HL-60/S4 treated with retinoic acid at 250 ng/mL for 4 days and 3 days (cell line): ENCODE measurements at regions not wholly inside any gene's neighbourhood (a gene's known extent, or its start where the extent isn't known, plus 50 kb on each side); places are given as distances from the start of the nearest gene placed in this dataset.

Experiments used
- in situ Hi-C: fragments of 300-500 bp; cut with MboI; formaldehyde crosslinking; loops from 2 replicates; pipeline ENCODE4 v1.7.0; 2022; ENCODE audit warnings: low sequenced_read_pairs

DNA sequence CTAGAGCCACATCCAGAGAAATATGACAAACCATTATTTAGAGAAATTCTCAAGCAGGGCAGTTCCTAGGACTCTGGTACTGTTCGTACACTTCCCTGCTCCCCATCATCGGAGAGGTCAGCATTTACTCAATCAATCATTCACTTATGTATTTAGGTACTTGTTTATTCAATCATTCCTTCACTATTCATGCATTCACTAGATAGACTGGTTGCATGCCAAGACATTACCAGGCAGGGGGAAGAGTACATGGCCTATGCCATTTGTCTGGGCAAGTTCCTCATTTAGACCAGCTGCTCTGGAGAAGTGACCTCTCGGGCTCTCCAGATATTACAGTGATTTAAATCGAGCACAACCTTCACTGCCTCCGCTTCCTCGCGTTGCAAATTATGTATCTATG is 603.4 kb downstream of the KCNJ2 start:
- in situ Hi-C loops, result no loop called here

DNA sequence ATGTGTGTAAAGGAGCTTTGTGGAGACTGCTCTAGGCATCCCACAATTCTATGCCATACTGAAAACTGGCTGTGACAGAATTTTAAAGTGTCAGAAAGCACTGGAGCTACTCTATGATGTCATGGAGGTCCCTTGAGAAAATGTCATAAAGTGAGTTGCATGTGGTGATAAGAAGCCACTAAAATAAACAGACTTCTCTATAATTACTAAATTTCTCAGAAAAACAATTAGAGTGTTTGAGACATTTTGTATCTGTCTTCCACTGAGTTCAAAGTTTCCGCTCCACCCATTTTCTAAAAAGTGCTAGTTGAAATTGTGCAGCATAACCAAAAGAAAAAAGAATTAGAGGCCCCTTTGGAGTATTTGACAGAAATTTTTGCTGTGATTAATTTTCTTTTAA is 603.9 kb downstream of the KCNJ2 start:
- in situ Hi-C loops, result no loop called here

DNA sequence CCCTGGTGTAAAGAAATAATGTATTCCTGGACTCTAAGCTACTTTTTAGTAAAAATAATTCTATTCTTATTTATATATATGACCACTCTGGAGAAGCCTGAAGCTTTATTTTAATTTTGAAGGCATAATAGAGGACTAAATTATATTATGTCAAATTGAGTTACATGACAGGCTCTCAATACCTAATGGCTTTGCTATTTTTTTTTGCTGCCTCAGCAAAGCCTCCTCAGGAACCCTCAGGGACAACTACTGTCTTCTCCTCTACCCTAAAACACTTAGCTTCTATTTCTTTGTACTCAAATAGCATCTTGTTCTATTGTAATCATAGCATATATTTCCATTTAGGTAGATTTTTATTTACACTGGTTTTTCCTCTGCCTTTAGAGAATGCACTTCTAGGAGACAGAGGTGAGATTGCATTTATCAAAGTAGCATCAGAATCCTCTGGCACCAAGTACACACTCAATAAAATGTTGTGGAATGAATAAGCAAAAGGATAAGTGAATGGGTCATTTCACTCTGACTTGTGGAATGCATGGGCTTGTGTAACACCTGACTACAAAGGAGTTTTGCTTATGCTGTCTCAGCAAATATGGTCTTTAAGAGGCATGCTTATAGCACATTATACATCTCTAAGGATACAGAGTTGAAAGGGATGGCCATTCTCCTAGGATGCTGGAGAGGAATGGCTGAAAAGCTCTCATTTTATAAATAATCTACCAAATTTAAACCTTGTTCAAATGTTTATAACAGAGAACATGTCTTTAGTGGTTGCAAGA is 605.2 kb downstream of the KCNJ2 start:
- in situ Hi-C loops, result no loop called here

DNA sequence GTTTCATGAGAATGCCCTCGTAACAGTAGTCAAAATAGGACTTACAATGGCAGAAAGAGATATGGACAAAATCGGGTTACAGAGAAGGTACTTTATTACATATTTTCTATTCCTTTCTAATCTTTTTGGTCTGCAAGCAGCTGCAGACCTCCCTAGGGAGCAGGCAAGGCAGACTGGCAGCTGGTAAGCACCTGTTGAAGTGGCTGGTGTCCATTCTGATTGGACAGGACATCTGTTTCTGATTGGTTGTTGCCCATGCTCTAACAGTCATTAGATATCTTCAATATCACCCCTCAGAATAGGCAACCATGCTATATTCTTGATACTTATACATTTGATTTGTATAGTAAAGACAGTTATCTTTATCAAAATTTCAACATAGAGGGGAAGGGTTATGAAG is 606.3 kb downstream of the KCNJ2 start:
- in situ Hi-C loops, result no loop called here

DNA sequence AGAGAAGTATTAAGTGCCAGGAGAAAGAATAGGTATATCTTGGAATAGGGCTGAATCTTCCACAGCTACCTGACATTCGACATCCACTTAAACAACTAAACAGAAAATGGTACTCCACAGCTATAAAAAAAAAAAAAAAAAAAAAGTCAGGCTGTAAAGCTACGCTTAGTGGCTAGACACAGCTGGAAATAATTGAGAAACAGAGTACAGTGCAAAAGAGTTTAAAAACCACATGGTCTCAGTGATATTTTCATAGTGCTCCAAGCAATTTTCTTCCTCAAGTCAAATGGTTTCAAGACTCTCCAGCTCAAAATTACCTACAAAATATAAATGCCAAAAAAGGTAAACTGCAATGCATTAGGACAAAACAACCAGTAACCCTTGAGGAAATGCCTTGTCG is 607.1 kb downstream of the KCNJ2 start:
- in situ Hi-C loops, result no loop called here

DNA sequence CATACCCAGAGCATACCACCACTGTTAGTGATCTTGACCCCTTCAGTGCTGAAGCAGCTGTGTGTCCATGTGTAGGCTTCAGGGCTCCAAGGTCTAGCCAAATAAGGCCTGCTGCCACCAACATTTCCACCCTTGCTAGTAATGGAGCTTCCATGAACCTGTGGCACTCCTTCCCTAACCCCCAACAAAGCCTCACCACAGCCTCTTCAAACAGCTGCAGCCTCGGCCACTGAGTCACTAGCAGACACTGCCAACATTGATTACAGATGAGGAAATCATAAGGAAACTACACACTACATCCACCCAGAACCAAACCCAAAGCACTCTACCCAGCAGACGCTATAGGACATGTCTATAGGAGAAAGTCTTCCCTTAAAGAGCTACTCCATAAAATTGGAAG is 610.7 kb downstream of the KCNJ2 start:
- in situ Hi-C loops, result no loop called here

DNA sequence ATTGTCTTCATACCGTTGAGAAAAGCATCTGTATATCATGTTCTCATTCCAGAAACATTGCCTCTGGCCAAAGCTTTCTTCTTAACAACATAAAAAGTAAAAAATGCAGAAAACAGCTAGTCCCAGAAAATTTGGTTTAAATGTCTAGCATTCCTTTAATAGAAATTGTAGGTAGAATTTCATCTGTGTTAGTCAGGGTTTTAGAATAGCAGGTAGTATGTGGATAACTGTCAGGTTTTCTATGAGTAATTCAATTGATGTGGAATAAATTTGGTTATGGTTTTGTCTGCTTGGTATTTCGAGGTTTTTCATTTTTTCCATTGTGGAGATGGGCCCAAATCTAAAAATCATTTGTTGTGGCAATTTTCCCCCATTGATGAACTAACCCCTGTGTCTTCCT is 616.7 kb downstream of the KCNJ2 start:
- in situ Hi-C loops, result no loop called here

DNA sequence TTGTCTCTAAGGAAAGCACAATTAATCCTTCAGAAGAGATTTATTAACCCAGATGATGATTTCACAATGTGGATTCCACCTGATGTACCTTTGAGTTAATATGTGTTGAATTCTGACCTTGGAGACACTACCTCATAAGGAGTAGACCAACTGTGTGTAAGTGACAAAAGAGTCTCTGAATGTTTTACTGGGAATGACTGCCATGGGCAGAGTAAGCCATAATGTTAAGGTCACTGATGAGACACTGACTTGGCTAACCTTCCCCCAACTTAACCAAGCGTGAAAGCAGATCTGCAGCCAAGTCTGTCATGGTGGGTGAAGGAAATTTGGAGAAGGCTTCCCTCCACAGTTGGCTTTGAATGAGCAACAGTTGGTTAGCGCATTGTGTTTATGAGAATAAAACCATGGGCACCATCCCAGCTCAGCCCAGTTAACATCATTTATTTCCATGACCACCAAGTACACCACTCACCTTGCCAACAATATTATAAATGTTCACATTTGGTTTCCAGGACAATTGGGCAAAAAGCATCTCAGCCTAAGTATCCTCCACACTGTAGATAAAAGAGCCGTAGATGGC is 618.5 kb downstream of the KCNJ2 start:
- in situ Hi-C loops, result no loop called here

DNA sequence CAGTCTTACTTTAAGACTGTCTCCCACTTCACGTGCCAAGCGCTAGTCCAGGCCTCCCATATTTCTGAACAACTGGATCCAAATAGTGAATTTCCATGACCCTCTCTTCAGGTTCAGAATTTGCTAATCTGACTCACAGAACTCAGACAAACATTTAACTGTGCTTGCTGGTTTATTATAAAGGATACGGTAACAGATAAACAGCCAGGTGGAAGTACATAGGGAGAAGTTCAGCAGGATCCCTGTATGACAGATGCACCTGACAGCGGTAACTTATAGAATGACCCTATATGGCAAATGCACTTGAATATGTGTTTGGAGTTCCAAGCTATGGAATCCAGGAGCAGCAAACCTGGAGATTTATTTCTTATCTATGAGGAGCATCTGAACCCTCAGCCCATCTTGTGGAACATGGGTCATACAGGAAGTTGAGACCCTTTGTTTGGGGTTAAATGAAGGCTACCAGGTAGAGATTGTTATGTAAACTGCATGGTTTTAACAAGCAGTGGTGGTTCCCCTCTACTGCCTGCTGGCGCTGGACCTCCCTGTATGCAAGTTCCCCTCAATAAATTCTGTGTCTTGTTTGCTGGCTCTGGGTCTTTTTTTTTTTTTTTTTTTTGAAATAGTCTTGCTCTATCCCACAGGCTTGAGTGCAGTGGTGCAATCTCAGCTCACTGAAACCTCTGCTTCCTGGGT is 622.6 kb downstream of the KCNJ2 start:
- in situ Hi-C loops, result no loop called here

DNA sequence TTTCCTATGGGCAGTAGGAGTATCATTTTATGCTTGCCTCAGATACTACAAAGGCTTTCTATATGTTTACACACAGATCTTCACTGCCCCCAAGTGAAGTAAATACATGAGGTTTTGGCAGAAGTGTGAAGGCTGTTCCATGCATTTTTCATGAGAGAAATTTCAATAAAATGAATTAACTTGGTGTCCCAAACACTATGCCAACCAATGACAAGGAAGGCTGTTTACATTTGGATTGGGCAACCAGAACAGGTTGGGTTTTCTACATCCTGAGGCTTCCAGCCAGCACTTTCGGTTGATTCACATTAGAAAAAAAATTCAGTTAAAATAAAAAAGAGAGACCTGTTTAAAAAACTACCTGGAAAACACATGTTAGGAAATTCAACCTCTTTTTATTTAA is 625.4 kb downstream of the KCNJ2 start:
- in situ Hi-C loops, result no loop called here

DNA sequence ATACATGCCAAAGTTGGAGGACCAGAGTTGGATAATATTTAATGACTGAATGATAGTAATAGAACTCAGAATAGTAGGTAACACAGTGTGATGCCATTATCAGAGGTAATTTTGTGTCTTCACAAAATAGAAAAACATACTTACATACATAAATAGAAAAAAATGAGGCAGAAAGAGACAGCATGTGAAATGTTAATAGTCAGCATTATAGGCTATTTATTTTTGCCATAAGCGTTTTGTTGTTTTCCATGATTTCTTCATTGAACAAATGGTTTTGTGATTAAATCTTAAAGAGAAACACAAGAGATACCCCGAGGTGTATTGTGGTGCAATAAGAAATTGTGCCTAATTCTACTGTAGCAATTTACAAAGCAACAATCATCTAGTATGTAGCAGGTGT is 626.3 kb downstream of the KCNJ2 start:
- in situ Hi-C loops, result no loop called here

DNA sequence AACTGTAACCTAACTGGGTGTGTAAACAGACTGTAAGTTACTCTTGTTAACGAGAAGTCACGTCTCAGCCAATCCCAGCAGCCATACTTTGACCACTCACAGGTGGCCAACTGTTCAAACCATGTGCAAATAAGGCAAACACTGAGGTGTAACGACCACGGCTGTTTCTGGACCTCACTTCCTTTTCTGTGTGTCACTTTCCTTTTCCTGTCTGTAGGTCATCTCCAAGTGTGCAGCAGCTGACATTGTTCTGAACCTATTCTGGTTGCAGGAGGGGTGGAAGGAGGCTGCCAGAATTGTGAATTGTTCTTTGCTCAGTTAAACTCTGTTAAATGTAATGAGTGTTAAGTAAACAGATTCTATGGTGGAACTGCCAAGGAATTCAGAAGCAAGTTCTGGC is 627.4 kb downstream of the KCNJ2 start:
- in situ Hi-C loops, result no loop called here

DNA sequence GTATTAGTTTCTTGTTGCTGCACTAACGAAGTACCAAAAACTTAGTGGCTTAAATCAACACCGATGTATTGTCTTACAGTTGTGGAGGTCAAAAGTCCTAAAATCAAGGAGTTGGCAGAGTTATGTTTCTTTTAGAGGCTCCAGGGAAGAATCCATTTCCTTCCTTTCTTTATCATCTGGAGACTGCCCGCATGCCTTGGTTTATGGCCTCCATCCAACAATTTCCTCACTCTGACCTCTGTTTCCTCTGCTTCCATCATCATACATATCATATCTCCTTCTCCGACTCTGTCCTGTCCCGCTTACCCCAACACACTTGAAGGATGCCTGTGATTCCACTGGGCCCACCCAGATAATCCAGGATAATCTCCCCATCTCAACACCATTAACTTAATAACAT is 627.8 kb downstream of the KCNJ2 start:
- in situ Hi-C loops, result no loop called here

DNA sequence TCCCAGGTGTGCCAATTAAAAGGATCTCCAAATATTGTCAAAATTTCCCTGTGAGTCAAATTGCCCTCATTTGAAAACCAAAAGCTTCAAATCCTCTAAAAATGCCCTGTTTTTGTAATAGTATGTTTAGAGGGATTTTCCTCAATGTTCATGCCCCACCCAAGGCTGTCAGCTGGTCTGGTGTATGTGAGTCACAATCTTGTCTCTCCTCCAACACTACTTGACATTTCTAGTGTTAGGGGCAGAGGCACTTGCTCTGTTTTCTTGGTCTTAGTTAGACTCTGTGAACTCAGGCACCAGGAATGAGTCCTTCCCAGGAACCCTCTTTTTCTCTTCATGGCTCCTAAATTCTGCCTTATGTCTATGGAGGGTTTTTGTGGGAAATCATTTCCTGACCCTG is 634.8 kb downstream of the KCNJ2 start:
- in situ Hi-C loops, result no loop called here

DNA sequence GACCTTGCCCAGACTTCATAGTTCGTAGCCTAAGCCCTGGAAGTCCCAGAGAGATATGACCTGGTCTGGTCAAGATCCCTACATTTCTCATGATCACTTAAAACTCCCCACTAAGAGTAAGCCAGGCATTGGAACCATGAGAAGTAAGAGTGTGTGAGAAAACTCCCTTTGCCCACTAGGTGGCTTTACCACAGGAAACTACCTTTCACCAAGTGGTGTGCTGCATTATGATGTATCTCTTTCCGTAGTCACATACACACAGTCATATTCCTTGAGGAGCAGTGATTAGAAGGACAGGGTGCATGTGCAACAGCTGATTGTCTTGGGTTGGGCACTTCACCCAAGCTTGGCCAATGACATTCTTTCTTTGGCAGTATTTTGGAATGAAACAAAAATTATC is 639.3 kb downstream of the KCNJ2 start:
- in situ Hi-C loops, result no loop called here

DNA sequence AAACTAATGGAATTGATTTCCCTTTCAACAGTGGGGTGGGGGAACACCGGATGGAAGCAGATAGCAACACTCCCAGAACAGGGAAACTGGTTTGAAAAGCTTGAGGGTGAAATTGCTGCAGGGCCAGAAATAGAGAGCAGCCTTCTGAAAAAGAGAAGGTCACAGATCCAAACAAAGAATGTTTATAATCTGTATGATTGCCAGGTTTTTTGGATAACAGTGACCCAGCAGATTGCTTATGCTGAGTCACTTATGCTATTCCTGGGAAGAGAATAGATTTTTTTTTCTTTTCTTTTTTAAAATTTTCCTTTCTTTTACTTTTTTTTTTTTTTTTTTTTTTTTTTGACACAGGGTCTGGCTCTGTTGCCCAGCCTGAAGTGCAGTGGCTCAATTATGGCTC is 641.3 kb downstream of the KCNJ2 start:
- in situ Hi-C loops, result no loop called here

DNA sequence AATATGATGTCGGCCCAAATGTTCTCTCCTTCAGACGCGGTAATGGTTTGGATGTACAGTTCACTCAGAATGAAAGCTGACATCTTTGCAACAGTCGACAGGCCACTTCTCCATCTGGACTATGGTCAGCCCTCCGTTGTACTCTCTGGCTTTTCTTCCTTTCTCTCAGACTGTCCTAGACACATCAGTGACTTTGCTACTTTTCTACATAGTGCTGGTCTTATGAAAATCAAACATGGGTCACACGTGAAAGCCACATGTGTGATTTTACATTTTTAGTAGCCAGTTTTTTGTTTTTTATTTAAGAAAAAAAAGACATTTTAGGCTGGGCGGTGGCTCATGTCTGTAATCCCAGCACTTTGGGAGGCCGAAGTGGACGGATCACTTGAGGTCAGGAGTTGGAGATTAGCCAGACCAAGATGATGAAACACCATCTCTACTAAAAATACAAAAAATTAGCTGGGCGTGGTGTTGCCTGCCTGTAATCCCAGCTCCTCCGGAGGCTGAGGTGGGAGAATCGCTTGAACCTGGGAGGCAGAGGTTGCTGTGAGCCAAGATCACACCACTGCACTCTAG is 644.1 kb downstream of the KCNJ2 start:
- in situ Hi-C loops, result no loop called here

DNA sequence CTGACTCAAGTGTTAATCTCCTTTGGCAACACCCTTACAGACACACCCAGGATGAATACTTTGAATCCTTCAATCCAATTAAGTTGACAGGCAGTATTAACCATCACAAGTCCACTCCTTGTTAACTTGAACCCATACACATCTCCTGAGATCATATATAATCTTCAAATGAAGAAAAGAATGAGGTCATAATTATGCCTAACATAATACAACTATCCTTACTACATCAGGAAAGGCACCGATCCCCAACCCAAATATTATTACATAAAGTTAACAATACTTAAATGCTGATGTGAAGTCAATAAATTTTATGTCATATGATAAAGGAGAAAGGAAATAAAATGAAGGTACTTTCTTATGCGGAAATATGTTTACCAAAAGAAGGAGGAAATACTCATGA is 649.9 kb downstream of the KCNJ2 start:
- in situ Hi-C loops, result no loop called here

DNA sequence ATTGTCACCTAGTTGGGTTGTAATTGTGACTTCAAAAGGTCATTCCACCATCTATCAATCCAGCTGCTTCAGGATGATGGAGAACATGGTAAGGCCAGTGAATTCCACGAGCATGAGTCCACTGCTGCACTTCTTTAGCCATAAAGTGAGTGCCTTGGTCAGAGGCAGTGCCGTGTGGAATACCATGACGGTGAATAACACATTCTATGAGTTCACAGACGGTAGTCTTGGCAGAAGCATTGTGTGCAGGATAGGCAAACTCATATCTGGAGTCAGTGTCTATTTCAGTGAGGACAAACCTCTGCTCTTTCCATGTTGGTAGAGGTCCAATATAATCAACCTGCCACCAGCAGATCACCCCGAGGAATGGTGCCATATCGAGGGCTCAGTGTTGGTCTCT is 650.9 kb downstream of the KCNJ2 start:
- in situ Hi-C loops, result no loop called here

DNA sequence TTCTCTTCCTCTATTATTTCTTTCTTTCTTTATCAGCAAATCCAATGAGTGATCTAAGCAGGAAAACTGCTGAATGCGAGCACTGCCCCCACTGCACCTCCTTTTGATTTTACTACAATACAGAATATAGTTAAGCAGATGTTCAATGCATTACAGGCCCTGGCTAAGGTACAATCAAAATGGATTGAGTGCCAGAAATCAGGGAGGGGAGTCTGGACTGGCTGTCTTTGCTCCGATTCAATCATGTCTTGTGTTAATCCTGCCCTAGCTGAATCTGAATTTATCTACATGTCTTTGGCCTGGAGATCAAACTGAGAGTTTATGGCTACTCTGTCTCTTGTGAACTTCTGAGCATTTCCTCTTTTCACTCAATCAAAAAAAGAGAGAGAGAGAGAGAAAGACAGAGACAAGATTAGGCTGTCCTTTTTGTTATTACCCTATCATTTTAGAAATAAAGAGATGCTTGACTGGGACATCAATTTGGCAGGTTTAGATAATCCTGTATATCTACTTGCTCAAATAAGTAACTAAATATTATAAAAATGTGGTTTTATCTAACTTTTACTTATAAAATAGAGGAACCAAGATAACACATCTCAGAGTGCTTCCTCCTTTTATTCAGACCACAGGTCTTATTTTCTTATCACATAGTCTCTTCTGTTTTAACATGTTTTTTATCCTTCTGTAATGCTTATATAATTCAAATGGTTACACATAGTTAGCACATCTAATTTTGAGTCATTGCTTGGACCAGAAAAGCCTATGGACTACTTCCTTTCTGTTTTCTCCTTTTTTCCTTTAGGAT is 656.2 kb downstream of the KCNJ2 start:
- in situ Hi-C loops, result no loop called here

DNA sequence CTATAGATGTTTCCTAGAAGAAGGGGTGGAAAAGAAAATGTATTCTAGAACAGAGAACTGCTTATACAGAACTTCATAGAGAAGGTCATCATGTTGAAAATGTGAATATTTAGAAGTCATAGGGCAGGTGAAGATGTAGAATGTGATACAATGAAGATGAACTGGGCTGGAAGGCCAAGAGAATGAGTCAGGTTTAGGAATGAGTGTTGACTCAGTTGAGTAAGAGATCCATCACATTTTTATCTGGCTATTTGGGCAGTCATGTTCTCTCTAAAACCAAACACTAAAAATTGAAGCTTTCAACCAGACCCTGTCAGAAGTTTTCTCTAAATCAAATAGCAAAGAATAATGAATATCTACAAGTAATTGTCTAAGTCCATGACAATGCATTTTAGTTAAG is 660.5 kb downstream of the KCNJ2 start:
- in situ Hi-C loops, result no loop called here
